Mammary epithelial cell (primary cell): ENCODE measurements at regions not wholly inside any gene's neighbourhood (a gene's known extent, or its start where the extent isn't known, plus 50 kb on each side); places are given as distances from the start of the nearest gene placed in this dataset.

Experiments used
- CTCF ChIP-seq, 2 donors: IDR thresholded peaks in 1 of 2; conservative IDR thresholded peaks in 1 of 2; 2 replicates each; pipeline ENCODE4 v1.5.1; 2011 to 2012; ENCODE audit warnings: inconsistent platforms in 2 of 2, low read length in 2 of 2, mild to moderate bottlenecking in 2 of 2, control low read depth in 1 of 2, low read depth in 1 of 2; ENCODE audit not compliant: insufficient read depth in 1 of 2; ENCODE audit errors: extremely low read depth in 1 of 2
- EZH2 ChIP-seq: IDR thresholded peaks from 2 replicates; pipeline ENCODE4 v1.6.1; 2012; ENCODE audit warnings: low read length, inconsistent platforms, borderline replicate concordance

DNA sequence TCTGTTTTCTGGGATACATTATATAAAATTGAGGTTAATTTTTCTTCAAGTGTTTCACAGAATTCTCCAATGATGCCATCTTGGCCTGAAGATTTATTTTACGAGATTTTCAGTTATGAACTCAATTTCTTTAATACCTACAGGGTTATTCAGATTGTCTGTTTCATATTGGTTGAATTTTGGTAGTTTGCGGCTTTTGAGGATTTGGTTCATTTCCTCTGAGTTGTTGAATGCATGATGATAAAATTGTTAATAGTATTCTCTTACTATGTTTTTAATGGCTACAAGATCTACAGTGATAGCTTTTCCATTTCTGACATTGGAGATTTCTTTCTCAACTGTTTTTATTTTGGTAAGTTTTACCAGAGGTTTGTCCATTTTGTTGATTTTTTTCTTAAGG, 63.9 kb upstream of the PTPRG start:
- no peak for TF ChIP-seq CTCF (conservative IDR thresholded peaks at IDR 0.05 in 1 of 2, IDR thresholded peaks at IDR 0.05 in 1 of 2; ENCODE audit: extremely low read depth in 1 of 2, insufficient read depth in 1 of 2, low read depth in 1 of 2, low read length in 2 of 2)
- no peak for TF ChIP-seq EZH2
